Uterus (tissue), 3 donors: ENCODE measurements at regions not wholly inside any gene's neighbourhood (a gene's known extent, or its start where the extent isn't known, plus 50 kb on each side); places are given as distances from the start of the nearest gene placed in this dataset.

Source experiments
- DNase-seq, 2 donors: peaks; one replicate each; pipeline ENCODE4 v3.0.0-alpha.2; 2019 to 2020
- H3K27ac ChIP-seq, 2 donors: fragments of 200-600 bp; sonication (generic); 1 replicate in 1 of 2; 2 replicates in 1 of 2; pipeline ENCODE4 v1.5.1; 2016 to 2018
- H3K27me3 ChIP-seq, 2 donors: fragments of 200-600 bp; sonication (generic); one replicate each; pipeline ENCODE4 v1.5.1; 2018 to 2019; ENCODE audit warnings: control low read depth in 1 of 2
- H3K36me3 ChIP-seq, 2 donors: fragments of 200-600 bp; sonication (generic); one replicate each; pipeline ENCODE4 v1.5.1; 2019; ENCODE audit warnings: control low read depth in 1 of 2
- H3K4me1 ChIP-seq, 2 donors: fragments of 200-600 bp; sonication (generic); one replicate each; pipeline ENCODE4 v1.5.1; 2018 to 2019; ENCODE audit warnings: control low read depth in 1 of 2
- H3K4me3 ChIP-seq, 2 donors: fragments of 200-600 bp; sonication (generic); 1 replicate in 1 of 2; 2 replicates in 1 of 2; pipeline ENCODE4 v1.5.1; 2018 to 2019; ENCODE audit warnings: mild to moderate bottlenecking in 1 of 2
- H3K9me3 ChIP-seq, 2 donors: fragments of 200-600 bp; sonication (generic); one replicate each; pipeline ENCODE4 v1.5.1; 2019; ENCODE audit warnings: control low read depth in 1 of 2
- CTCF ChIP-seq, 4 experiments: fragments of 200-600 bp in 2 of 4; fragments of 450-650 bp in 2 of 4; sonication (generic) in 2 of 4; IDR thresholded peaks; one replicate each; pipeline ENCODE4 v1.5.1; 2016 to 2019; ENCODE audit warnings: antibody characterized with exemption in 4 of 4, mild to moderate bottlenecking in 2 of 4, moderate library complexity in 1 of 4
- POLR2A ChIP-seq, 2 donors: fragments of 450-650 bp; IDR thresholded peaks; one replicate each; pipeline ENCODE4 v1.6.1; 2016; ENCODE audit warnings: antibody characterized with exemption in 2 of 2, mild to moderate bottlenecking in 1 of 2, moderate library complexity in 1 of 2
- intact Hi-C: fragments of 100-400 bp; cut with DNase I; formaldehyde crosslinking; loops from one replicate; pipeline ENCODE4 v1.15.1; 2023; ENCODE audit warnings: low total_unique reads
- donor health status: DM: yes; HTN: yes; CAD: no.

- H3K4me3 ChIP-seq = no peak overlapping the region
- intact Hi-C loops = no loop called here
- DNase-seq = peak; percentile 39 to 41
- no peaks in the 10 kb centered on the region for H3K27me3 ChIP-seq
- no peak for TF ChIP-seq POLR2A (IDR thresholded peaks at IDR 0.05)
- TF ChIP-seq CTCF (IDR thresholded peaks at IDR 0.05) = peak in 2 of 4 experiments; percentile 17 to 34
- H3K4me1 ChIP-seq = peaks cover 0 to 6% of the 10 kb centered on the region in 2 donors
- peak overlapping the region in 1 of 2 donors; percentile 22 for H3K27ac ChIP-seq
- no peaks in the 10 kb centered on the region for H3K36me3 ChIP-seq
- H3K9me3 ChIP-seq = no peaks in the 10 kb centered on the region
Measured at GRCh38 chr7:42745357-42746059, 166.4 kb downstream of the C7orf25 start.

- peaks cover 0 to 6% of the 10 kb centered on the region in 2 donors for H3K4me1 ChIP-seq
Measured at GRCh38 chr7:42744746-42745145, 167.1 kb downstream of the C7orf25 start.

GRCh38 chr7:42743077-42743858, 168.6 kb downstream of the C7orf25 start:
- DNase-seq = no peak
- no peak for TF ChIP-seq CTCF (IDR thresholded peaks at IDR 0.05)

More at GRCh38 chr7:42744746-42745145, 167.1 kb downstream of the C7orf25 start:
- no peak overlapping the region for H3K27ac ChIP-seq
- no peaks in the 10 kb centered on the region for H3K36me3 ChIP-seq
- intact Hi-C loops = no loop called here
- no peak overlapping the region for H3K4me3 ChIP-seq
- no peaks in the 10 kb centered on the region for H3K27me3 ChIP-seq
- no peak for DNase-seq
- TF ChIP-seq POLR2A (IDR thresholded peaks at IDR 0.05) (no peak), CTCF (IDR thresholded peaks at IDR 0.05) (no peak)
- H3K9me3 ChIP-seq = no peaks in the 10 kb centered on the region

GRCh38 chr7:42742318-42742717, 169.6 kb downstream of the C7orf25 start:
- Histone ChIP-seq H3K36me3 (no peaks in the 10 kb centered on the region), H3K4me1 (peaks cover 0 to 6% of the 10 kb centered on the region in 2 donors), H3K4me3 (no peak overlapping the region), H3K27me3 (no peaks in the 10 kb centered on the region), H3K27ac (no peak overlapping the region), H3K9me3 (no peaks in the 10 kb centered on the region)
- intact Hi-C loops = no loop called here
- DNase-seq = no peak
- TF ChIP-seq CTCF (IDR thresholded peaks at IDR 0.05) (no peak), POLR2A (IDR thresholded peaks at IDR 0.05) (no peak)

More at GRCh38 chr7:42743077-42743858, 168.6 kb downstream of the C7orf25 start:
- peaks cover 0 to 6% of the 10 kb centered on the region in 2 donors for H3K4me1 ChIP-seq
- H3K4me3 ChIP-seq = no peak overlapping the region
- no peaks in the 10 kb centered on the region for H3K27me3 ChIP-seq
- H3K9me3 ChIP-seq = no peaks in the 10 kb centered on the region
- no peaks in the 10 kb centered on the region for H3K36me3 ChIP-seq
- H3K27ac ChIP-seq = no peak overlapping the region
- intact Hi-C loops = no loop called here

GRCh38 chr7:42740408-42740807, 171.5 kb downstream of the C7orf25 start:
- Histone ChIP-seq H3K27me3 (no peaks in the 10 kb centered on the region), H3K27ac (peak overlapping the region; percentile 40 to 42), H3K9me3 (no peaks in the 10 kb centered on the region), H3K4me3 (no peak overlapping the region), H3K4me1 (no peaks in the 10 kb centered on the region), H3K36me3 (no peaks in the 10 kb centered on the region)
- TF ChIP-seq CTCF (IDR thresholded peaks at IDR 0.05) (no peak), POLR2A (IDR thresholded peaks at IDR 0.05) (no peak)
- no peak for DNase-seq
- intact Hi-C loops = no loop called here
